Ammon's horn (tissue), 1 donor: ENCODE measurements at regions not wholly inside any gene's neighbourhood (a gene's known extent, or its start where the extent isn't known, plus 50 kb on each side); places are given as distances from the start of the nearest gene placed in this dataset.

Experiments
- DNase-seq: peaks from one replicate; pipeline ENCODE4 v3.0.0-alpha.2; 2016; ENCODE audit warnings: low spot score

- DNase-seq, result no peak
These were observed 377.8 kb upstream of the TMEM132C start for GRCh38 chr12:127888943-127889719.

GRCh38 chr12:127893895-127894609 is 372.9 kb upstream of the TMEM132C start:
- DNase-seq, result peak; percentile 40

GRCh38 chr12:127896661-127897060 is 370.3 kb upstream of the TMEM132C start:
- DNase-seq, result no peak

- no peak for DNase-seq
These were observed 368.4 kb upstream of the TMEM132C start for GRCh38 chr12:127898616-127899015.

- no peak for DNase-seq
These were observed 367.0 kb upstream of the TMEM132C start for GRCh38 chr12:127899971-127900370.

GRCh38 chr12:127900386-127900785 is 366.6 kb upstream of the TMEM132C start:
- no peak for DNase-seq

- DNase-seq, result no peak
These were observed 363.8 kb upstream of the TMEM132C start for GRCh38 chr12:127903146-127903545.

GRCh38 chr12:127909041-127909440 is 357.9 kb upstream of the TMEM132C start:
- DNase-seq, result no peak

- DNase-seq, result no peak
These were observed 355.7 kb upstream of the TMEM132C start for GRCh38 chr12:127911291-127911690.

GRCh38 chr12:127912035-127912665 is 354.8 kb upstream of the TMEM132C start:
- DNase-seq, result no peak

- no peak for DNase-seq
These were observed 343.5 kb upstream of the TMEM132C start for GRCh38 chr12:127923501-127923900.

GRCh38 chr12:127925971-127926370 is 341.0 kb upstream of the TMEM132C start:
- DNase-seq, result peak; percentile 81

GRCh38 chr12:127928178-127928577 is 338.8 kb upstream of the TMEM132C start:
- no peak for DNase-seq

GRCh38 chr12:127928615-127929571 is 338.1 kb upstream of the TMEM132C start:
- peak; percentile 24 for DNase-seq

- DNase-seq, result no peak
These were observed 336.8 kb upstream of the TMEM132C start for GRCh38 chr12:127930122-127930521.

GRCh38 chr12:127934409-127934808 is 332.6 kb upstream of the TMEM132C start:
- no peak for DNase-seq

- DNase-seq, result no peak
These were observed 330.5 kb upstream of the TMEM132C start for GRCh38 chr12:127936463-127936862.

- DNase-seq, result no peak
These were observed 325.6 kb upstream of the TMEM132C start for GRCh38 chr12:127941332-127941731.

- DNase-seq, result no peak
These were observed 324.0 kb upstream of the TMEM132C start for GRCh38 chr12:127942981-127943380.

- DNase-seq, result no peak
These were observed 323.3 kb upstream of the TMEM132C start for GRCh38 chr12:127943481-127944210.
